GM19238 (cell line): ENCODE measurements at regions not wholly inside any gene's neighbourhood (a gene's known extent, or its start where the extent isn't known, plus 50 kb on each side); places are given as distances from the start of the nearest gene placed in this dataset.

Source experiments
- DNase-seq: peaks from one replicate; pipeline ENCODE4 v3.0.0; 2011; ENCODE audit warnings: low spot score; ENCODE audit not compliant: insufficient read length

DNA sequence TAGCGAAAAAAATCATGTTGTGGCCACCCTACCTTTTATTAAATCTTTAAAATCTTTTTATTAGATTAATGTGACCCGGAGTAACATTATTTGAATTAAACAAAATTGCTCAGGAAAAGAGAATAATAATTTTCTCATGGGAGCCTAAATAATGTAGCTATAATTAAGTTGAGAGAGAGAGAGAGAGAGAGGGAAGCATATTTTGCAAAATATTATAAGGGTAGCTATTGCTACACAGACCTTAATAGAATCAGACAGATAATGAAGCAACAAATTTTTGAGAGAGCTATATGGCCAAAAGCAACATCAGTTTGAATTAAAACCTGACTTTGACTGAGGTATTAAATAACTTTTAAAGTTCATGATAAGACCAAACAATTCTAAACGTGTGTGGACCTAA is 703.5 kb downstream of the TMTC2 start:
- DNase-seq = no peak

DNA sequence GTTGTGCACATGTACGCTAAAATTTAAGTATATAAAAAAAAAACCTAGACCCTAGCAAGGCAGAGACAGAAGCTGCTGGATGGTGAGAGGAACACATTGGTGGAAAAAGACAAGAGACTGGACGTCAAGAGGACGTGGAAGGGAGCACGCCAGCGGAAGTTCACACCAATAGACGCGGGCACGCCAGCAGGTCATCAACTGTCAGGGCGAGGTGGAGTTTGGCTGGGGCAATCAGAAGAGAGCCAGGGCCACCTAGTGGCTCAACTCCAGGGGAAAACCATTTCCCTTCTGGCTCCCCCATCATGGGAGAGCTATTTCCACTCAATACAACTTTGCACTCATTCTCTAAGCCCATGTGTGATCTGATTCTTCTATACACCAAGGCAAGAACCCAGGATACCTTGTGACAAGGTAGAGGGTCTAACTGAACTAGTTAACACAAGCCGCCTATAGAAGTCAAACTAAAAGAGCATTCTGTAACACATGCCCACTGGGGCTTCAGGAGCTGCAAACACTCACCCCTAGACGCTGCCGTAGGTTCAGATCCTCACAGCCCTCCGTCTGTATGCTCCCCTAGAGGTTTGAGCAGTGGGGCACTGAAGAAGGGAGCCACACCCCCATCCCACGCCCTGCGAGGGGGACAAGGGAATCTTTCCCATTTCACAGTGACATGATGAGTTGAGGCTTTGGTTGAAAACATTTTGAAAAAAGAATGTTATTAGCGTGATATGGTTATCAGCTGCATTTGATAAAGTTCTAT is 702.7 kb downstream of the TMTC2 start:
- DNase-seq = no peak

DNA sequence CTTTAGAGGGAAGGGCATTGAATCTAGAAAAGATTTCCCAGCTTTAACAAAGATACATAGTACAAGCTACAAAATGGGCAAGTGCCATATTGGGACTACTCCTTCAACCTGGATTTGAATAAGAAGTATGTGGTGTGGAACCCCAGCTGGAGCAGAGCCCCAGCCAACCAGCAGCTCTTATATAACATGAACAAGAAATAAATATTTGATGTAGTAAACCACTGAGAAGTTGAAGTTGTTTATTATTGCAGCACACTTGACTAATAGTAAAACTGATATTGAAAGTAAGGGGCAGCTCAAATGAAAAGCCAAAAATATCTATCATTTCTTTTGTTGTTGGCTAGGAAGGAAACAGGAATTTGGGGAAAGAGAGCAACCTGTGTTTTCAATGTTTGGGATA is 701.8 kb downstream of the TMTC2 start:
- DNase-seq = no peak

DNA sequence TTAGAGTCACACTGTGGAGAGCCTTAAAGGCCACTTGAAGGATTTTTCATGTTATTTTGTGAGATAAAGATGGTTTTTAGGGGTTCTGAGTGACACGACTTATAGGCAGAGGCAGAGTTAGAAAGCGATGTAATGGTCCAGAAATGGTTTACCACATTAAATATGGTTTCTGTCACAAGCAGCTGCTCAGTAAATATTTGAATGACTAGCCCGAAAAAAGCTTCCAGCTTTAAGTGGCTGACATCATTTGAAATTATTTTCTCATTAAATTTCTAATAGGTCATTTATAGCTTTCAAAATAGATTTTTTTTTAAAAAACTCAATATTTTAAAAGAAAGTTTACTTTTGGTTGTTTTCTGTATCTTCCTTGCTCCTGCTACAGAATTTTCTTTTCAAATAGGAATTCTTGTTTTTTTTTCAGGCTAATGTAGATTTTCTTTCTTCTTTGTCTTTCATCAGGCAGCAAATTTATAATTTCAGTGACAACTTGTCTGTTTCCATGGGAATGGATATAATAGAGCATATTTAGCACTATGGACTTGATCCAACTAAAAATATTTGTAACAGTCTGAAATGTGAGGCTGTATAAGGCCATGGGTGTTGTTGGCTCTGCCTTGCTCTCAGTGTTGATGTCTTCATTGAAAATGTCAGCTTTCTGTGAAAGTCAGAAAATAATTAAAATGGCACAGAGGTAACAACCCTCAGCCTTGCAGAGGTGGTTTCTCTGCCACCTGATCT is 700.0 kb downstream of the TMTC2 start:
- DNase-seq = no peak

DNA sequence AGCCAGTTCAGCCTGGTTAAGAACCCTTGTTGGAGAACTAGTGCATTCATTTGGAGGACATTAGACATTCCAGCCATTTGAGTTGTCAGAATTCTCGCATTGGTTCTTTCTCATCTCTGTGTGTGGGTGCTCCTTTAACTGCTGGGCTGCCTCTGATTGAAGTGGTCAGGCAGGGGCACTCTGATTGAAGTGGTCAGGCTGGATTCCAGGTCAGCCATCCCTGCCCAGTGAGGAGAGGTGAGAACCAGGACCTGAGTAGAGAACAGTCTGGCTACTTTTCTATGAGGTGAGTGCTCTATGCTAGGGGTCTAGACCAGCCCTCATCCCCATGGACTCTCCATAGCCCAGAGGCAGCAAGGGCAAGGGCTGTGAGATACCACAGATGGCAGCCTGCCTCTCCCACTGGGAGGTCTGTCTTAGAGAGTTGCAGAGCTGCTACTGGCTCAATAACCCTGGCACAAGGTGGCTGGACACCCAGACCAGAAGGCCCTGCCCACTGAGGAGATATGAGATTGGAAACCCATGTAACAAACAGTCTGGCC is 691.6 kb downstream of the TMTC2 start:
- DNase-seq = no peak

DNA sequence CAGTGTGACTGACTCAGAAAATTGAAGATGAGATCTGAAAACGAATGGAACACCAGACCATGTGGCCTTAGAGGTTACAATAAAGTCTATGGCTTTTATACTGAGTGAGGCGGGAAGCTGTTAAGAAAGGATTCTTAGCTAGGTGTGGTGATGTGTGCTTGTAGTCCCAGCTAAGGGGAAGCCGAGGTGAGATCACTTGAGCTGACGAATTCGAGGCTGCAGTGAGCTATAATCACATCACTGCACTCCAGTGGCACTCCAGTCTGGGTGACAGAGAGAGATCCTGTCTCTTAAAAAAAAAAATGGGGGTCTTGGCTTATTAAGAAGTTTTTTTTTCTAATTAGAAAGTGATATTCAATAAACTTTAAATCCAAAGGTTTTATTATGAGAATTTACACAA is 678.6 kb downstream of the TMTC2 start:
- no peak for DNase-seq

DNA sequence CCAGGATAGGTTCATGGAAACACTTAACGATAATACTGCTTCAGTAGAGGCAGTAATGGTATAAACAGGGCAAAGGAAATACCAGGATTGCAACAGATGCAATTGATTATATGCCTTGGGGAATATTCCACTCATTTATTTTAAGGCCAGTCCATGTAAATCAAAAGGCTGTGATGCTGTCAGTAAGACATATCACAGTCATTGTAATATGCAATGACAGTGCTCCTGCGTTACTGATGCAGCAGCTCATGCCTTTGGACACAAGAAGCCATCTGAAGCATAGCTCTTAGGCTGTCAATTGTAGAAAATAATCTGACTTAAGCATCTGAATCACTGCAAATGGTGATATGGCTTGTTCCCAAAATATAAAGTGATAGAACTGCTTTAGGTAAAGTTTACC is 674.8 kb downstream of the TMTC2 start:
- DNase-seq = no peak

DNA sequence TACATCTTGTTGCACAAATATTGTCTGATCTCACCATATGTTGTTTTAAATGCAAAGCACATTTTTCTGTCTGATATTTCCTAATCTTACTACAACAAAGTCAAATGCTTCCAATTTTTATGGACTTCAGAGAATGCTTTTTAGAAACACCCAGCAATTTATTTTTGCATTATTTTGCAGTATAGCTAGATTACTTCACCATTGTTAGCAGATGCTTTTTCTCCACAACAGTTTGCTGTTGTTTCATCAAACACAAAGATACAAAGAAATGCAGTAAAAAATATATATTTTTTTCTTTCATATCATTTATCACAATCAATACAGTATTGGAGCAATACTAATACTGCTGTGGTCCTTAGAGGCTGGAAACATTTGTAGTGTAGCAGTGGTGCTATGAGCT is 674.4 kb downstream of the TMTC2 start:
- no peak for DNase-seq

DNA sequence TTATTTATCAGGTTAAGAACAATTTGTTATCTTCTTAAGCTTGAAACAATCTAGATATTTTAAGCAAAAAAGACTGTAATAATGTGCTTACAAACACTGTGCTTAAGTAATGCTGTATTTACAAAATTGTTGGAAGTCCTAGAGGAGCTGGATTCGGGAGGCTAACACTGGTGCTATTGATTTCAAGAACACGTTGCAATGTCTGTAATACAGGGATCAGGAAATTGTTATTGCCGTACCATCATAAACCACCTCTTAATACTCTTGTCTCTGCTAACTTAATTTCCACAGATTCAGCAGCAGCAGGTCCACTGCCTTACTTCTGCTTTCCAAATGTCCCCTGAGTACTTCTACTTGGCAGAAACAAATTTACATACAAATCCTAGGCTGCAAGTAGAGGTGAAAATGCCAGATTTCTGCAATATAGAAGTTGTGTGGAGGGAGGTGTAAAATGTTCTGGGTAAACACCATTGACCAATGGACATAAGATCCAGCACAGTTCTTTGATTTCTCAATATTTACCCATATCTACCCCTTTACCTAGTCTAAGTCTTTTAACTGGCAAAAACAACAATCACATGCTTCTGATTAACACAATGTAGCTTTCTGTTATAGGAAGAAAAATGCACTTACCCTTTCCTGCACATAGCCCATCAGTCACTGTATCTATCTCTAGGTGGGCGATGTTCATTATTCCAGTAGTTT is 663.4 kb downstream of the TMTC2 start:
- DNase-seq = no peak

DNA sequence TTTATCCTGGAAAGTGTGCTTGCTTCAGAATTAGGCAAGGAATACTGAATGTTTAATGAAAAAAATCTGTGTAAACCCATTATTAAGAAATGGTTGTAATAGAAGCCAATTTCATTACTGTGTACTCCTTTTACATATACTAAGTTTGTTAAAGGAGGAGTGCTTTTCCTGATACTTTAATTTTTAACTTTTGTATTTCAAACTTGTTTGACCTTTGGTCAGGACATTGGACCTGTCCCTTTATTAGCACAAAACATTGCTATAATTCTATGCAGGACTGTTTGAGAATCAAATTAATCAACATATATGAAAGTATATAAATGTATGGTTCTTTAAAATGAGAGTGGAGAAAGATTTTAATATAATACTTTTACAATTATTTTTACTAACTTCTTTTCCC is 659.6 kb downstream of the TMTC2 start:
- no peak for DNase-seq

DNA sequence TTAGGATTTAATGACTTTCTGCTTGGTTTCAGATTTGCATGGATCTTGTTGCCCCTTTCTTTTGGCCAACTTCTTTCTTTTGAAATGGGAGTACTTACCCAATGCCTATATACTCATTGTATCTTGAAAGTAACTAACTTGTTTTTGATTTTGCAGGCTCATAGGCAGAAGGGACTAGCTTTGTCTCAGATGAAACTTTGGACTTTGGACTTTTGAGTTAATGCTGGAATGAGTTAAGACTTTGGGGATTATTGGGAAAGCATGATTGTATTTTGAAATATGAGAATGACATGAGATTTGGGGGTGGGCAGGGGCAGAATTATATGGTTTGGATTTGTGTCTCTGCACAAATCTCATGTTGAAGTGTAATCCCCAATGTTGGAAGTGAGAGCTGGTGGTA is 657.1 kb downstream of the TMTC2 start:
- DNase-seq = no peak

DNA sequence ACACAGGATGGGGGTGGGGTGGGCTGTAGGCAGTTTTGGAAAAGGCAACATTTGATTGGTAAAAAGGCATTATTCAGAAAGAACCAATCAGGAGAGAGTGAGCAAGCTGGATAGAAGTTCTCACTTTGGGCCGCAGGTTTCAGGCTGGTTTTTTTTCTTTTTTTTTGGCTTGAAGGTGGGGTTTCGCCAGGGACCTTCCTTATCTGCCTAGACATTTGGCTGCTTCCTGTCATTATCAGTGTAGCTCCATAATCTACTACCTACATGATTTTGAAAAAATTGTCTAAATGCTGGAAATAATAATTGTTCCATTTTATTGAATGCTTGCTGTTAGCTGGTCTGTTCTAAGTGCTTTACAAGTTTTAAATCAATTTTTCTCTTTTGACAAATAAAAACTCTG is 649.0 kb downstream of the TMTC2 start:
- DNase-seq = no peak

DNA sequence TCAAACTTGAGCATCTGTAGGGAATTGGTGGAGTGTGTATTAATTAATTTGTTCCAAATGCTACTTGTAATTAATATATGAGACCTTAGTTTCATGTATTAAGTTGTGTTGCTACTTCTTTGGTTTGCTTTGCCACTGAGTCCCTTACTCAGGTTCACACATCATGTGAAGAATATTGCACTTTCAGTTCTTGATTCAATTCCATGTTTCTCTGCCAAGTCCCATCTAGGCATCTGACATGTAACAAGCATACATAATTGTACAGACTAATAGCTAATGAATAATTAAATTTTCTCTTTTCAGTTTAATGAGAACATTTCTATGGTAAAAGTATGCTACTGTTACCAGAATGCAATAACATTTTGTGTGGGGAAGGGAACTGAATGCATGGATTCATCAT is 640.0 kb downstream of the TMTC2 start:
- DNase-seq = no peak

DNA sequence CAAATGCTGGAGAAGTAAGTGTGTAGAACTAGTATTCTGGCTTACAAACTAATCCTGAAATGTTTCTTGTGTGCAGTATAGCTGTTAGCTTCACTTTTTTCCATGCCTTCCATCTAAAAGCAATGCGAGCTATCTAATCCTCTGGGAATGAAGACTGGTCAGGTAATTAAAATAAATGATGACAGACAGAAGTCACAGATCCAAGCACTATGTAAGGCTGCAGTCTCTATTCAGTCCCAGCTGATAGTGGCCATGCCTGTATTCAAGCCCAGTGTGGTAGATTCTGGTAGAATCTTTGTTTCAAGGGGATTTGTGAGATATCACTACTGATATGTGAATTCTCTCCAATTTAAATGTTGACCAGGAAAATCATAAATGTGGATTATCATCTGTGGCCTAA is 637.2 kb downstream of the TMTC2 start:
- no peak for DNase-seq

DNA sequence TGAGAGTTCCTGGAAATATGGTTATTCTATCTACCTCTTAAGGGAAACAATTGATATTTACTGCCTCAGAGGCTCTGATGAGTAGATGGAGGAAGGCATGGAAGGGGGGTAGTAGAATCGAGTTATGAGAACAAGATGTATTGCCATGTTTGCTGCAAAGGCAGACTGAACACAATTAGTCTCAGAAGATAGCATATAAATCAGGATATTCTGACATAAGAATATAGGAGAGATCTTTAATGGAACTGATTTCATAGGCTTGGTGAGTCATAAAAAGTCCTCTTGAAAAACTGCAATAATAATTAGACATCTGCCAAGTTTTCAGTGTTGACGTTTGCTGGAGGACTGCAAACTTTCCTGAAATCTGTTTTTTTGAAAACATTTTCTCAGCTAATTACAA is 636.1 kb downstream of the TMTC2 start:
- DNase-seq = no peak

DNA sequence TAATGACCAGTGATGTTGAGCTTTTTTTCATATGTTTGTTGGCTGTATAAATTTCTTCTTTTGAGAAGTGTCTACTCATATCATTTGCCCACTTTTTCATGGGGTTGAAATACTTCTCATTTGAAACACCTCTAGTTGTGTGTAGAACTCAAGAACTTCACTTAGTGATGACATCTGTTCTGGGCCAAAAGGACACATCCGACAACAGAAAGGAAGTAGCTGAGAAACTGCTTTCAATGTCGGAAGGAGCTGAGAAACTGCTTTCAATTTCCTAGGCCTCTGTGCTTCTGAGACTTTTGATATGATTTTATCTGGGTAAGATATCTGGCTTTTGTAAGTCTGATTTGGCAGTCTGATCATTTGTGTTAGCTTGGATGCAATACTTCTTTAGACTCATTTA is 635.3 kb downstream of the TMTC2 start:
- no peak for DNase-seq

DNA sequence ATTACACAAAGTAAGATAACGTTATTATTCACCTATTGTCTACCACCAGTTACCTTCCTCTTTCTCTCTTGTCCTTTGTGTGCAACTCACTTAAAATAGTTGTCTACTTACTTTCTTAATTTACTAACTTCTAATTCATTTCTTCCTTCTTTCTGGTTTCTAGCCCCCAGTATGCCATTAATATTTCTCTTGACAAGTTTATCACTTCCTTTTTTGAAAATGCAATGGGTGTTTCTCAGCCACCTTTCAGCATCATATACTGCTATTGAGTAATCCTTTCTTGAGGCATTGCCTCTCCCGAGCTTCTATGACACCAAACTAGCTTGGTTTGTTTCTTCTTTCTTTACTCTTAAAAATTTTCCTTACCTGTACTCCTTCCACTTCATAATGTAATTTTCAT is 633.6 kb downstream of the TMTC2 start:
- DNase-seq = no peak

DNA sequence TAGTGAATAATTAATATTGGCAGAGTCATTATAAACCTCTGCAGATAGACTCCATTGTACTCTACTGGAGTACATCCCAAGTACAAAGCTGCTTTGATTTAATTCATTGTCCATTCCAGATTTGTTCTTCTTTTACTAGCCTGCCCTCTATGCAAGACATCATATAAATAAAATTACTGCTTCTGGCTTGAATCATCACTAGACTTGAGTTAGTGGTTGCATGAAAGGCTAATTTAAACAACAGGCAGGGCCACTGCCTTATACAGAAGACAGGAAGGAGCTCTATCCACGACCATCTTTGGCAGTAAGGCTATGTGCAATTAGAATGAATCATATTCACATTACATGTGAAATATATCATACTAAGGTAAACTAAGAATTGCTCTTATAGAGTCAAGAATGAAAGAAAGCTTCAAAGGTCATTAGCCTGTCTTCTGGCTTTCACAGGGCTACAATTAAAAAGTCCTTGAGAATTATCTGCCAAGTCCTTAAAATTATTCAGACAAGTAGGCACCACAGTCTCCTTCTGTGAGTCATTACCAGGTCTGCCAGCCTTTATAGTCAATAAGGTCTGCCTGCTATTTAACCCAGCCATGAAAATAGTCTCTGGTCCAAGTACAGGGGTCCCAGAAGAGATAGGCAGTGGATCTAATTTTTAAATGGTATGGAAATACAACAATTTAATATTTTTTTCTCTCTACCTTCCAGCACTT is 631.8 kb downstream of the TMTC2 start:
- DNase-seq = no peak

DNA sequence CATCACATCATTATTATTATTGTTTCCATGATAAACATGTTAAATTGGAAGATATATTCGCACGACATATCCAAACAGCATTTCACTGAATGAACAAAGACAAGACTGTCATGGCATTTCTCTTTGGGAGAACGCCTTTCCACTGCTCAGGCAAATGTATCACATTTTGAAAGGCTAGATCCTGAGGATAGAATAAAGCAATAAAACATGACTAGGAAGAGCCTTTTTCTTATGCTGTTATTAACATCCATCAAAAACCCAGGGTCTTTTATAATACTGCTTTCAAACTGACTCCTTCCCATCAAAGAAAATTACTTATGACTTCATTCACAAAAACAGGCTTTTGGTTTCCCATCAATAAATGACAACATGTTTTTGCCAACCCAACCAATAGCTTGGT is 630.9 kb downstream of the TMTC2 start:
- DNase-seq = no peak

DNA sequence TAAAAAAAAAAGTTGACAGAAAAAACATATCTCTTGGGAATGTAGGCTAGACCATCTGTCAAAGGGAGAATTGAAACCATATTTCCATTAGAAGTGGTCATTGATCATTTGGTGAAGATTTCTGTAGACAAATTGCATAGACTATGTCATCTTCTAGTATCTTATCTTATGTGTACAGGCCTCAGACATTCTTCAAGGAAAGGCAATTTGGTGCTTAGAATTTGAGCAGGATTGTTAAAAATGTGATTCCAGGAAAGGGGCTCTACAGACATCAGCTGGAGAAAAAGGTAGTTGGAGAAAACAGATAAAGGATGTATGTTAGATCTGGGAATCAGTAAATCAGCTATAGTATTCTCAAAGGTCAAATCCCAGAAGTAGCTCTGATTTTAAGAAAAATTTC is 627.1 kb downstream of the TMTC2 start:
- DNase-seq = no peak

DNA sequence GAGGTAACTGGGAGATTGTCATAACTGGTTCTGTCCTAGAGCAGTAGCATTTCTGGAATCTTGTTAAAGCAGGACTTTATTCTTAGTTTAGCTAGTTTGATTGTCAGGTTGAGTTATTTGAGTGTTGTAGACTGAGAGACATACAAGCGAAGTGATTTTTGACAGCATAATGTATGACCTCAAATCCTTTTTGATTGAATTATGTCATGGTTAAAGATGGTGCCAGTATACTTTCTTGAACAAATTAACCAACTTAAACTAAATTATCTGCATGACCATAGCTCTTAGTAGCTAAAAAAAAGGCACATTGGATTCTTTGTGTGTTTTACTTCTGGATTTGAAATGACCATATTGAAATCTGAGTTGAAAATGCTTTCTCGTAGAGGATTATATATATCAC is 626.6 kb downstream of the TMTC2 start:
- no peak for DNase-seq

DNA sequence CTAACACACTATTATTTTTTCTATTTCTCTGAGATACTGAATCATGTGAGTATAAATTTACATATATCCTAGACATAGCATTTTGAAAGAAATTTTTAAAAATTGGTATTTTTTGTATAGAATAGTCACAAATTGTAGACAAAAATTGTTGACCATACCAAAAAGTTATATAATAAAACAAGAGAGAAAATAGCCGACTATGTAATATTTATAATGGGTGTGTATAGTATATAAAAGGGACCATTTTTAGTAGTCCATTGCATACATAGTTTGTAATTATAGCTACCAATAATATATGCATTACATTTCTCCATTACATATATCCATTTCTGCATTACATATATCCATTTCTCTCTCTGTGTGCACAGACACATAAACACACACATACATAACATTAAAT is 590.2 kb downstream of the TMTC2 start:
- no peak for DNase-seq
